ENCODE measurements at regions not wholly inside any gene's neighbourhood (a gene's known extent, or its start where the extent isn't known, plus 50 kb on each side); places are given as distances from the start of the nearest gene placed in this dataset.

DNA sequence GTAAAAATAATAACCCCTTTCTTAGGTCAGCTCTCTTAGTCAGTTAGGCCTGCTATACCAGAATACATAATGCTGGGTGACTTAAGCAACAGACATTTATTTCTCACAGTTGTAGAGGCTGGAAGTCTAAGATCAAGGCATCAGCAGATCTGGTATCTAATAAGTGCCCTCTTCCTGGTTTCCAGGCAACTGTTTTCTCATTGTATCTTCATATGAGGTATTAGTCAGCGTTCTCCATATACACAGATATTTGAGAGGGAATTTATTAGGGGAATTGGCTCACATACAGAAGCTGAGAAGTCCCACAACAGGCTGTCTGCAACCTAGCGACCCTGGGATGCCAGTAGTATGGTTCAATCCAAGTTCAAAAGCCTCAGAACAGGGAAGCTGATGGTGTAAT, 896.0 kb downstream of the GALC start:
- TF ChIP-seq CTCF (IDR thresholded peaks at IDR 0.05; ENCODE audit: low read depth, low read length) (no peak), POLR2A (IDR thresholded peaks at IDR 0.05; ENCODE audit: extremely low read depth, insufficient read length) (no peak), MYC (IDR thresholded peaks at IDR 0.05; ENCODE audit: low read depth, low read length) (no peak), MAX (IDR thresholded peaks at IDR 0.05; ENCODE audit: low read depth, low read length) (no peak)

Data from NB4 (cell line).